IMR-90 (cell line): ENCODE measurements at regions not wholly inside any gene's neighbourhood (a gene's known extent, or its start where the extent isn't known, plus 50 kb on each side); places are given as distances from the start of the nearest gene placed in this dataset.

Experiments
- ATAC-seq: fragments of 200-7000 bp; cut with Tn5 transposase; 2 replicates; pipeline ENCODE4 v1.9.1; 2020; ENCODE audit warnings: low read depth, mild to moderate bottlenecking, moderate library complexity
- BruUV-seq: library from RNA; stranded (reverse); fragments of 400-500 nt; replicated peaks from 2 replicates; lab custom pipeline; 2021; lab: Mats Ljungman, UMichigan
- CTCF ChIA-PET: fragments of 300-600 bp; formaldehyde crosslinking; extraction: SDS; loops from one replicate; lab custom pipeline; 2021; ENCODE audit warnings: antibody characterized with exemption; lab: Yijun Ruan, JAX
- POLR2A ChIA-PET: fragments of 300-600 bp; sonication (Branson Sonifier 250); formaldehyde crosslinking; loops from one replicate; lab custom pipeline; 2022; ENCODE audit warnings: antibody characterized with exemption; ENCODE audit not compliant: unreplicated experiment; lab: Charles Lee
- DNase-seq: peaks from one replicate; pipeline ENCODE4 v3.0.0; 2013
- H2AFZ ChIP-seq: replicated peaks from 2 replicates; pipeline ENCODE3; 2013; ENCODE audit warnings: low read length, mild to moderate bottlenecking; ENCODE audit not compliant: poor library complexity
- H2AK5ac ChIP-seq: 2 replicates; pipeline ENCODE4 v1.6.1; 2013; ENCODE audit warnings: low read depth, low read length, inconsistent platforms
- H2AK9ac ChIP-seq: replicated peaks from 2 replicates; pipeline ENCODE3; 2013; ENCODE audit warnings: mild to moderate bottlenecking, low read depth, low read length, moderate library complexity; ENCODE audit not compliant: poor library complexity
- H2BK120ac ChIP-seq: 2 replicates; pipeline ENCODE4 v1.6.1; 2013; ENCODE audit warnings: low read depth, low read length, inconsistent platforms
- H2BK15ac ChIP-seq: 3 replicates; pipeline ENCODE4 v1.6.1; 2013; ENCODE audit warnings: low read depth, low read length, inconsistent platforms
- H2BK20ac ChIP-seq: 2 replicates; pipeline ENCODE4 v1.6.1; 2013; ENCODE audit warnings: low read depth, mild to moderate bottlenecking, inconsistent platforms, low read length, moderate library complexity
- H2BK5ac ChIP-seq: 2 replicates; pipeline ENCODE4 v1.6.1; 2013; ENCODE audit warnings: mild to moderate bottlenecking, low read depth, low read length, inconsistent platforms; ENCODE audit not compliant: poor library complexity, severe bottlenecking
- H3K14ac ChIP-seq: replicated peaks from 2 replicates; pipeline ENCODE4 v1.6.1; 2013; ENCODE audit warnings: low read depth, low read length, inconsistent platforms
- H3K18ac ChIP-seq: 2 replicates; pipeline ENCODE4 v1.6.1; 2013; ENCODE audit warnings: low read depth, low read length, control low read depth
- H3K23ac ChIP-seq: 2 replicates; pipeline ENCODE4 v1.6.1; 2013; ENCODE audit warnings: low read depth, low read length, inconsistent platforms
- H3K27ac ChIP-seq: 2 replicates; pipeline ENCODE4 v1.5.1; 2013; ENCODE audit warnings: mild to moderate bottlenecking, control low read depth, low read length; ENCODE audit not compliant: insufficient read depth
- H3K27me3 ChIP-seq: 2 replicates; pipeline ENCODE4 v1.6.1; 2013; ENCODE audit warnings: low read length; ENCODE audit not compliant: control insufficient read depth, insufficient read depth
- H3K36me3 ChIP-seq: 2 replicates; pipeline ENCODE4 v1.6.1; 2013; ENCODE audit warnings: low read length, mixed read lengths; ENCODE audit not compliant: control insufficient read depth, insufficient read depth
- H3K4ac ChIP-seq: 2 replicates; pipeline ENCODE4 v1.6.1; 2013; ENCODE audit warnings: low read depth, low read length, inconsistent platforms
- H3K4me1 ChIP-seq: 2 replicates; pipeline ENCODE4 v1.6.1; 2013; ENCODE audit warnings: low read length, mixed read lengths; ENCODE audit not compliant: control insufficient read depth, insufficient read depth
- H3K4me2 ChIP-seq: 2 replicates; pipeline ENCODE4 v1.6.1; 2013; ENCODE audit warnings: low read depth, mild to moderate bottlenecking, control low read depth, low read length, moderate library complexity
- H3K4me3 ChIP-seq: 2 replicates; pipeline ENCODE4 v1.5.1; 2013; ENCODE audit warnings: low read depth, mild to moderate bottlenecking, control low read depth, low read length, moderate library complexity; ENCODE audit not compliant: insufficient read depth
- H3K56ac ChIP-seq: 2 replicates; pipeline ENCODE4 v1.6.1; 2013; ENCODE audit warnings: low read length, inconsistent platforms; ENCODE audit not compliant: insufficient read depth; ENCODE audit errors: extremely low read depth
- H3K79me1 ChIP-seq, 2 experiments: 2 replicates each; pipeline ENCODE4 v1.6.1; 2013; ENCODE audit warnings: low read length in 2 of 2, inconsistent platforms in 1 of 2, low read depth in 1 of 2
- H3K9ac ChIP-seq: 2 replicates; pipeline ENCODE4 v1.6.1; 2013; ENCODE audit warnings: low read depth, low read length, control low read depth
- H3K9me1 ChIP-seq: 2 replicates; pipeline ENCODE4 v1.6.1; 2013; ENCODE audit warnings: low read length, inconsistent platforms; ENCODE audit not compliant: insufficient read depth
- H3K9me3 ChIP-seq: 2 replicates; pipeline ENCODE4 v1.6.1; 2013; ENCODE audit warnings: low read length; ENCODE audit not compliant: control insufficient read depth, insufficient read depth
- H4K20me1 ChIP-seq: 2 replicates; pipeline ENCODE4 v1.6.1; 2013; ENCODE audit warnings: low read length, inconsistent platforms; ENCODE audit not compliant: insufficient read depth
- H4K5ac ChIP-seq: 2 replicates; pipeline ENCODE4 v1.6.1; 2013; ENCODE audit warnings: mild to moderate bottlenecking, low read depth, low read length, control low read depth
- H4K8ac ChIP-seq, 2 experiments: 2 replicates each; pipeline ENCODE4 v1.6.1; 2013; ENCODE audit warnings: low read depth in 2 of 2, low read length in 2 of 2, control low read depth in 1 of 2, inconsistent platforms in 1 of 2
- H4K91ac ChIP-seq: 2 replicates; pipeline ENCODE4 v1.6.1; 2013; ENCODE audit warnings: low read depth, low read length, inconsistent platforms; ENCODE audit not compliant: insufficient read depth
- MXI1 ChIP-seq: IDR thresholded peaks from 2 replicates; pipeline ENCODE4 v1.6.1; 2012; ENCODE audit warnings: low read depth, mild to moderate bottlenecking, low read length, moderate library complexity, borderline replicate concordance
- POLR2A ChIP-seq: IDR thresholded peaks from 2 replicates; pipeline ENCODE4 v1.6.1; 2012; ENCODE audit warnings: mild to moderate bottlenecking, low read depth, low read length
- RAD21 ChIP-seq: IDR thresholded peaks from 2 replicates; pipeline ENCODE4 v1.6.1; 2012; ENCODE audit warnings: low read length, improper control_type of control experiment
- RCOR1 ChIP-seq: IDR thresholded peaks from 2 replicates; pipeline ENCODE4 v1.6.1; 2012; ENCODE audit warnings: mild to moderate bottlenecking, low read length, improper control_type of control experiment; ENCODE audit not compliant: insufficient replicate concordance
- RFX5 ChIP-seq: IDR thresholded peaks from 2 replicates; pipeline ENCODE4 v1.8.0; 2012; ENCODE audit warnings: low read depth, mild to moderate bottlenecking, low read length, moderate library complexity
- SMC3 ChIP-seq: fragments of 150-350 bp; IDR thresholded peaks from 2 replicates; pipeline ENCODE4 v1.6.1; 2016; ENCODE audit warnings: low read depth, mild to moderate bottlenecking, antibody characterized with exemption, low read length, moderate library complexity
- WGBS, 2 experiments: methylation state at CpG; one replicate each; pipeline versions ENCODE4 v1.1.5 to v1.1.7; 2013; ENCODE audit warnings: missing lambda C conversion rate in 2 of 2; ENCODE audit not compliant: insufficient read length in 1 of 2; ENCODE audit errors: extremely low coverage in 2 of 2; 5-methylcytosine and 5-hydroxymethylcytosine counted together
- dilution Hi-C: fragments of 300-500 bp; cut with HindIII; formaldehyde crosslinking; loops from one replicate; pipeline ENCODE4 v1.14.3; 2018; ENCODE audit warnings: low sequenced_read_pairs; ENCODE audit not compliant: unreplicated experiment
- in situ Hi-C: fragments of 300-500 bp; cut with MboI; formaldehyde crosslinking; loops from 3 replicates; pipeline ENCODE4 v1.14.3; 2019; ENCODE audit warnings: low sequenced_read_pairs, inconsistent platforms, mixed read lengths
- intact Hi-C: fragments of 100-400 bp; cut with micrococcal nuclease; formaldehyde crosslinking; loops from 2 replicates; pipeline ENCODE4 v1.10.0; 2022

GRCh38 chr13:59364641-59365085, 799.1 kb downstream of the DIAPH3 start:
- Histone ChIP-seq H4K5ac (no peak overlapping the region), H4K20me1 (no peaks in the 10 kb centered on the region), H3K18ac (no peak overlapping the region), H2AK5ac (no peak overlapping the region), H3K56ac (no peak overlapping the region), H3K9me1 (no peaks in the 10 kb centered on the region), H3K27me3 (no peaks in the 10 kb centered on the region; the same call in 1 of the 2 replicates), H4K8ac (no peak overlapping the region), H3K4me1 (no peaks in the 10 kb centered on the region), H2AK9ac (no peak overlapping the region), H3K36me3 (no peaks in the 10 kb centered on the region), H3K79me1 (no peaks in the 10 kb centered on the region), H4K91ac (no peak overlapping the region), H2BK15ac (no peak overlapping the region), H2BK120ac (no peak overlapping the region), H3K27ac (no peak overlapping the region), H3K14ac (no peak overlapping the region), H3K4ac (no peak overlapping the region), H3K4me2 (no peak overlapping the region), H3K23ac (no peak overlapping the region), H3K9me3 (no peaks in the 10 kb centered on the region), H3K9ac (no peak overlapping the region), H2AFZ (no peak overlapping the region), H2BK20ac (no peak overlapping the region), H3K4me3 (no peak overlapping the region), H2BK5ac (no peak overlapping the region)
- ATAC-seq (no peak), DNase-seq (no peak)
- intact Hi-C loops (no loop called here), dilution Hi-C loops (no loop called here), in situ Hi-C loops (no loop called here)
- TF ChIP-seq RCOR1: no peak
- no peak for TF ChIP-seq SMC3
- no peak for TF ChIP-seq MXI1
- no peak for TF ChIP-seq POLR2A
- no peak for TF ChIP-seq RFX5
- no peak for TF ChIP-seq RAD21
- CTCF ChIA-PET: no interaction called here
- POLR2A ChIA-PET: no interaction called here
- no TSS peak for BruUV-seq
- WGBS, 2 experiments: 73% methylated on average over 4 of the region's 7 CpGs; no CpG with 5 or more reads in 1 of the 2 experiments
